GM21526 (cell line): ENCODE measurements at regions not wholly inside any gene's neighbourhood (a gene's known extent, or its start where the extent isn't known, plus 50 kb on each side); places are given as distances from the start of the nearest gene placed in this dataset.

Experiments used
- ATAC-seq: cut with Tn5 transposase; IDR thresholded peaks from one replicate; pipeline ENCODE4 v1.9.1; 2021; ENCODE audit warnings: moderate library complexity; ENCODE audit not compliant: unreplicated experiment, low FRiP score

GRCh38 chr14:71638523-71639196 lies 293.6 kb upstream of the RGS6 start:
- ATAC-seq = no peak

- no peak for ATAC-seq
These were observed 289.5 kb upstream of the RGS6 start for GRCh38 chr14:71642715-71643114.

- no peak for ATAC-seq
These were observed 286.6 kb upstream of the RGS6 start for GRCh38 chr14:71645656-71646055.

GRCh38 chr14:71646518-71646917 lies 285.7 kb upstream of the RGS6 start:
- ATAC-seq = no peak

- no peak for ATAC-seq
These were observed 285.0 kb upstream of the RGS6 start for GRCh38 chr14:71647086-71647784.

GRCh38 chr14:71648725-71649124 lies 283.5 kb upstream of the RGS6 start:
- no peak for ATAC-seq

- ATAC-seq = no peak
These were observed 282.0 kb upstream of the RGS6 start for GRCh38 chr14:71650187-71650755.

- no peak for ATAC-seq
These were observed 281.0 kb upstream of the RGS6 start for GRCh38 chr14:71651228-71651627.

- ATAC-seq = no peak
These were observed 279.9 kb upstream of the RGS6 start for GRCh38 chr14:71652368-71652767.

- ATAC-seq = no peak
These were observed 277.4 kb upstream of the RGS6 start for GRCh38 chr14:71654810-71655209.

GRCh38 chr14:71658261-71658860 lies 273.9 kb upstream of the RGS6 start:
- ATAC-seq = no peak

GRCh38 chr14:71659159-71659558 lies 273.1 kb upstream of the RGS6 start:
- ATAC-seq = no peak

- ATAC-seq = no peak
These were observed 270.8 kb upstream of the RGS6 start for GRCh38 chr14:71661441-71661840.

GRCh38 chr14:71662291-71662790 lies 269.9 kb upstream of the RGS6 start:
- no peak for ATAC-seq

- no peak for ATAC-seq
These were observed 267.1 kb upstream of the RGS6 start for GRCh38 chr14:71665157-71665556.

- ATAC-seq = no peak
These were observed 266.4 kb upstream of the RGS6 start for GRCh38 chr14:71665781-71666180.

- no peak for ATAC-seq
These were observed 265.6 kb upstream of the RGS6 start for GRCh38 chr14:71666571-71667145.

GRCh38 chr14:71668186-71668912 lies 263.9 kb upstream of the RGS6 start:
- ATAC-seq = no peak

GRCh38 chr14:71672596-71672995 lies 259.6 kb upstream of the RGS6 start:
- ATAC-seq = no peak

GRCh38 chr14:71675126-71675899 lies 256.9 kb upstream of the RGS6 start:
- ATAC-seq = no peak
